ENCODE measurements at regions not wholly inside any gene's neighbourhood (a gene's known extent, or its start where the extent isn't known, plus 50 kb on each side); places are given as distances from the start of the nearest gene placed in this dataset.

DNA sequence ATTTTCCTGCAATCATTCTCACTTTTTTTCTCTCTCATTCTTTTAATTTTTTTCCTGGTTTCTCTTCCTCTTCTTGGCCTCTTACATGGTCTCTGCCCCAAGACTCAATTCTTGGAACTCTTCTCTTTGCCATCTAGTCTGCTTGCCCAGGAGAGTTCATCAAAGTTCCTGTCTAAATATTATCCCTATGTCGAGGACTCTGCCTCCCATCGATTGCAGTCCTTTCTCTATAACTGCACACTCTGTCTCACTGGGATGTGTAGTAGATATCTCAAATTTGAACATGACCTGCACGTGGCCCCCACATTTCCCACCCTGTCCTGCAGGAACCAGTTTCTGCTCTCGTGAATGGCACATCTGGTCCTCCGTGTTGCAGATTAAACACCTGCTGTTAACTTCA lies 204.7 kb upstream of the TMTC4 start:
- TF ChIP-seq, protein P1, sequence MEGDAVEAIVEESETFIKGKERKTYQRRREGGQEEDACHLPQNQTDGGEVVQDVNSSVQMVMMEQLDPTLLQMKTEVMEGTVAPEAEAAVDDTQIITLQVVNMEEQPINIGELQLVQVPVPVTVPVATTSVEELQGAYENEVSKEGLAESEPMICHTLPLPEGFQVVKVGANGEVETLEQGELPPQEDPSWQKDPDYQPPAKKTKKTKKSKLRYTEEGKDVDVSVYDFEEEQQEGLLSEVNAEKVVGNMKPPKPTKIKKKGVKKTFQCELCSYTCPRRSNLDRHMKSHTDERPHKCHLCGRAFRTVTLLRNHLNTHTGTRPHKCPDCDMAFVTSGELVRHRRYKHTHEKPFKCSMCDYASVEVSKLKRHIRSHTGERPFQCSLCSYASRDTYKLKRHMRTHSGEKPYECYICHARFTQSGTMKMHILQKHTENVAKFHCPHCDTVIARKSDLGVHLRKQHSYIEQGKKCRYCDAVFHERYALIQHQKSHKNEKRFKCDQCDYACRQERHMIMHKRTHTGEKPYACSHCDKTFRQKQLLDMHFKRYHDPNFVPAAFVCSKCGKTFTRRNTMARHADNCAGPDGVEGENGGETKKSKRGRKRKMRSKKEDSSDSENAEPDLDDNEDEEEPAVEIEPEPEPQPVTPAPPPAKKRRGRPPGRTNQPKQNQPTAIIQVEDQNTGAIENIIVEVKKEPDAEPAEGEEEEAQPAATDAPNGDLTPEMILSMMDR (IDR thresholded peaks at IDR 0.05): no peak
- TF ChIP-seq POLR2A (IDR thresholded peaks at IDR 0.05): no peak
- TF ChIP-seq POLR2AphosphoS5 (IDR thresholded peaks at IDR 0.05): no peak
